OCI-LY7 (cell line): ENCODE measurements at regions not wholly inside any gene's neighbourhood (a gene's known extent, or its start where the extent isn't known, plus 50 kb on each side); places are given as distances from the start of the nearest gene placed in this dataset.

Source experiments
- BruUV-seq: library from RNA; stranded (reverse); fragments of 400-500 nt; replicated peaks from 2 replicates; lab custom pipeline; 2021; lab: Mats Ljungman, UMichigan
- CTCF ChIA-PET: fragments of 300-600 bp; sonication (Branson Sonifier 250); formaldehyde crosslinking; loops from one replicate; lab custom pipeline; 2022; ENCODE audit warnings: antibody characterized with exemption; ENCODE audit not compliant: unreplicated experiment; lab: Charles Lee
- POLR2A ChIA-PET: fragments of 300-600 bp; sonication (Branson Sonifier 250); formaldehyde crosslinking; loops from one replicate; lab custom pipeline; 2022; ENCODE audit warnings: antibody characterized with exemption; lab: Charles Lee
- DNase-seq: peaks from one replicate; pipeline ENCODE4 v3.0.0-alpha.2; 2015; ENCODE audit warnings: low spot score
- H2AFZ ChIP-seq: fragments of 200-600 bp; sonication (generic), shearing (Covaris generic); 2 replicates; pipeline ENCODE4 v1.6.1; 2014; ENCODE audit warnings: mild to moderate bottlenecking, antibody characterized with exemption, low read length, moderate library complexity
- H3K27ac ChIP-seq: fragments of 200-600 bp; sonication (generic); 2 replicates; pipeline ENCODE4 v1.5.1; 2014; ENCODE audit warnings: mixed run types, low read depth, mild to moderate bottlenecking, moderate library complexity, low read length, inconsistent platforms; ENCODE audit not compliant: poor library complexity, severe bottlenecking
- H3K36me3 ChIP-seq: fragments of 200-600 bp; sonication (generic); 2 replicates; pipeline ENCODE4 v1.6.1; 2014; ENCODE audit warnings: mild to moderate bottlenecking, antibody characterized with exemption, low read length, moderate library complexity, mixed read lengths; ENCODE audit not compliant: insufficient read depth
- H3K4me1 ChIP-seq: fragments of 200-600 bp; sonication (generic); 2 replicates; pipeline ENCODE4 v1.5.1; 2014; ENCODE audit warnings: mild to moderate bottlenecking, low read length; ENCODE audit not compliant: insufficient read depth, poor library complexity, severe bottlenecking
- H3K4me2 ChIP-seq: fragments of 200-600 bp; sonication (generic); 2 replicates; pipeline ENCODE4 v1.6.1; 2014; ENCODE audit warnings: mild to moderate bottlenecking, low read length
- H3K4me3 ChIP-seq: fragments of 200-600 bp; sonication (generic); 2 replicates; pipeline ENCODE4 v1.5.1; 2014; ENCODE audit warnings: mild to moderate bottlenecking, low read depth, low read length; ENCODE audit not compliant: poor library complexity, severe bottlenecking
- H3K79me2 ChIP-seq: fragments of 200-600 bp; sonication (generic); 2 replicates; pipeline ENCODE4 v1.6.1; 2016; ENCODE audit warnings: low read depth, mild to moderate bottlenecking, low read length, moderate library complexity, mixed read lengths; ENCODE audit not compliant: insufficient read depth
- H3K9me2 ChIP-seq: fragments of 200-600 bp; sonication (generic); 2 replicates; pipeline ENCODE4 v1.6.1; 2016; ENCODE audit warnings: mild to moderate bottlenecking, low read length, mixed read lengths; ENCODE audit not compliant: insufficient read depth
- H3K9me3 ChIP-seq: fragments of 200-600 bp; sonication (generic); 2 replicates; pipeline ENCODE4 v1.6.1; 2014; ENCODE audit warnings: mild to moderate bottlenecking, mixed run types, low read length, mixed read lengths
- H4K20me1 ChIP-seq: fragments of 200-600 bp; sonication (generic); 2 replicates; pipeline ENCODE4 v1.6.1; 2014; ENCODE audit warnings: mild to moderate bottlenecking, antibody characterized with exemption, low read length, moderate library complexity, mixed read lengths; ENCODE audit not compliant: insufficient read depth
- CTCF ChIP-seq: fragments of 200-600 bp; sonication (generic); conservative IDR thresholded peaks from 2 replicates; pipeline ENCODE4 v1.5.1; 2014; ENCODE audit warnings: mild to moderate bottlenecking, antibody characterized with exemption, low read length, moderate library complexity, mixed read lengths
- EZH2phosphoT487 ChIP-seq: fragments of 200-600 bp; sonication (generic); IDR thresholded peaks from 2 replicates; pipeline ENCODE4 v1.6.1; 2018; ENCODE audit warnings: low read depth, borderline replicate concordance, mild to moderate bottlenecking, mixed run types, antibody characterized with exemption, low read length, moderate library complexity, mixed read lengths
- intact Hi-C: fragments of 100-400 bp; cut with micrococcal nuclease; formaldehyde crosslinking; loops from one replicate; pipeline ENCODE4 v1.10.0; 2022; ENCODE audit not compliant: unreplicated experiment

- H3K9me2 ChIP-seq: no peaks in the 10 kb centered on the region
- no peak for DNase-seq
- POLR2A ChIA-PET: interaction anchor here (0.6 kb wide), 1 partner anchor 900 kb away, joined by 3 read pairs; no protein-coding TSS in a partner anchor
- intact Hi-C loops: no loop called here
- BruUV-seq: no TSS peak
- H3K4me1 ChIP-seq: no peaks in the 10 kb centered on the region
- H3K79me2 ChIP-seq: no peaks in the 10 kb centered on the region
- TF ChIP-seq EZH2phosphoT487 (no peak), CTCF (no peak)
- H3K9me3 ChIP-seq: no peaks in the 10 kb centered on the region
- H4K20me1 ChIP-seq: no peaks in the 10 kb centered on the region
- H3K36me3 ChIP-seq: no peaks in the 10 kb centered on the region
- CTCF ChIA-PET: no interaction called here
- H3K4me2 ChIP-seq: no peak overlapping the region
- H2AFZ ChIP-seq: no peak overlapping the region
- H3K4me3 ChIP-seq: no peak overlapping the region
- H3K27ac ChIP-seq: no peak overlapping the region
Observed at GRCh38 chr2:188808947-188809355, 165.2 kb upstream of the COL3A1 start.

GRCh38 chr2:188810586-188810985 lies 163.6 kb upstream of the COL3A1 start:
- Histone ChIP-seq H3K4me2 (no peak overlapping the region), H3K9me3 (no peaks in the 10 kb centered on the region), H3K36me3 (no peaks in the 10 kb centered on the region), H3K27ac (no peak overlapping the region), H3K79me2 (no peaks in the 10 kb centered on the region), H3K4me1 (no peaks in the 10 kb centered on the region), H4K20me1 (no peaks in the 10 kb centered on the region), H3K9me2 (no peaks in the 10 kb centered on the region), H3K4me3 (no peak overlapping the region), H2AFZ (no peak overlapping the region)
- no peak for DNase-seq
- TF ChIP-seq EZH2phosphoT487 (no peak), CTCF (no peak)
- POLR2A ChIA-PET: no interaction called here
- no TSS peak for BruUV-seq
- CTCF ChIA-PET: no interaction called here
- intact Hi-C loops: no loop called here

GRCh38 chr2:188811522-188811921 lies 162.7 kb upstream of the COL3A1 start:
- no peak for DNase-seq
- no peaks in the 10 kb centered on the region for H3K36me3 ChIP-seq
- H3K4me2 ChIP-seq: no peak overlapping the region
- H3K79me2 ChIP-seq: no peaks in the 10 kb centered on the region
- H4K20me1 ChIP-seq: no peaks in the 10 kb centered on the region
- no peak overlapping the region for H2AFZ ChIP-seq
- no peaks in the 10 kb centered on the region for H3K4me1 ChIP-seq
- no peaks in the 10 kb centered on the region for H3K9me2 ChIP-seq
- CTCF ChIA-PET: no interaction called here
- intact Hi-C loops: no loop called here
- POLR2A ChIA-PET: no interaction called here
- H3K9me3 ChIP-seq: no peaks in the 10 kb centered on the region
- no TSS peak for BruUV-seq
- H3K4me3 ChIP-seq: no peak overlapping the region
- H3K27ac ChIP-seq: no peak overlapping the region
- TF ChIP-seq CTCF: no peak
- no peak for TF ChIP-seq EZH2phosphoT487
